SK-N-SH (cell line): ENCODE measurements at regions not wholly inside any gene's neighbourhood (a gene's known extent, or its start where the extent isn't known, plus 50 kb on each side); places are given as distances from the start of the nearest gene placed in this dataset.

Source experiments
- CTCF ChIA-PET: fragments of 300-600, 350-600 bp; formaldehyde crosslinking; extraction: SDS; loops from one replicate; lab custom pipeline; 2021; lab: Yijun Ruan, JAX
- POLR2A ChIA-PET: fragments of 350-600 bp; sonication (Branson Sonifier 250); formaldehyde crosslinking; extraction: SDS; loops from one replicate; lab custom pipeline; 2020; ENCODE audit warnings: antibody characterized with exemption, inconsistent platforms; lab: Yijun Ruan, JAX
- DNase-seq: peaks from one replicate; pipeline ENCODE4 v3.0.0; 2012
- H2AFZ ChIP-seq: fragments of 200-600 bp; sonication (generic); 2 replicates; pipeline ENCODE4 v1.8.1; 2016; ENCODE audit warnings: antibody characterized with exemption, mild to moderate bottlenecking, low read depth
- H3F3A ChIP-seq: fragments of 200-600 bp; sonication (generic); replicated peaks from 2 replicates; pipeline ENCODE3; 2016; ENCODE audit warnings: antibody characterized with exemption, mild to moderate bottlenecking; ENCODE audit not compliant: insufficient read depth
- H3K27ac ChIP-seq, 2 experiments: fragments of 200-500 bp in 1 of 2; fragments of 200-600 bp in 1 of 2; sonication (Bioruptor generic) in 1 of 2; sonication (generic), shearing (Covaris generic) in 1 of 2; 2 replicates each; pipeline versions ENCODE4 v1.5.1 to v1.6.1; 2014 to 2016; ENCODE audit warnings: low read depth in 2 of 2, inconsistent platforms in 1 of 2, low read length in 1 of 2, mild to moderate bottlenecking in 1 of 2, mixed read lengths in 1 of 2
- H3K27me3 ChIP-seq: fragments of 200-600 bp; sonication (generic), shearing (Covaris generic); 2 replicates; pipeline ENCODE4 v1.6.1; 2016; ENCODE audit warnings: mixed run types; ENCODE audit not compliant: insufficient read depth
- H3K36me3 ChIP-seq, 2 experiments: fragments of 200-500 bp in 1 of 2; fragments of 200-600 bp in 1 of 2; sonication (Bioruptor generic) in 1 of 2; sonication (generic) in 1 of 2; replicated peaks in 1 of 2; 2 replicates each; pipeline versions ENCODE3 to v1.5.1; 2014 to 2016; ENCODE audit warnings: low read length in 1 of 2, mild to moderate bottlenecking in 1 of 2; ENCODE audit not compliant: insufficient read depth in 2 of 2, control insufficient read depth in 1 of 2
- H3K4me1 ChIP-seq, 2 experiments: fragments of 200-500 bp in 1 of 2; fragments of 200-600 bp in 1 of 2; sonication (Bioruptor generic) in 1 of 2; sonication (generic), shearing (Covaris generic) in 1 of 2; 2 replicates each; pipeline versions ENCODE4 v1.5.1 to v1.6.1; 2014 to 2016; ENCODE audit warnings: low read depth in 1 of 2, low read length in 1 of 2, mixed run types in 1 of 2; ENCODE audit not compliant: insufficient read depth in 2 of 2, control insufficient read depth in 1 of 2
- H3K4me2 ChIP-seq: fragments of 200-600 bp; sonication (generic), shearing (Covaris generic); 2 replicates; pipeline ENCODE4 v1.6.1; 2017; ENCODE audit warnings: mixed run types
- H3K4me3 ChIP-seq, 2 experiments: fragments of 200-500 bp in 1 of 2; fragments of 200-600 bp in 1 of 2; sonication (Bioruptor generic) in 1 of 2; sonication (generic), shearing (Covaris generic) in 1 of 2; 2 replicates each; pipeline versions ENCODE4 v1.5.1 to v1.8.1; 2014 to 2016; ENCODE audit warnings: low read depth in 2 of 2, inconsistent platforms in 1 of 2, low read length in 1 of 2, mild to moderate bottlenecking in 1 of 2, mixed read lengths in 1 of 2, moderate library complexity in 1 of 2
- H3K79me2 ChIP-seq: fragments of 200-600 bp; sonication (generic); 2 replicates; pipeline ENCODE4 v1.8.1; 2017; ENCODE audit warnings: mild to moderate bottlenecking; ENCODE audit not compliant: insufficient read depth
- H3K9ac ChIP-seq: fragments of 200-600 bp; sonication (generic); 2 replicates; pipeline ENCODE4 v1.6.1; 2017; ENCODE audit warnings: mixed run types
- H3K9me2 ChIP-seq: fragments of 200-600 bp; sonication (generic); 2 replicates; pipeline ENCODE4 v1.6.1; 2017; ENCODE audit warnings: mixed run types
- H3K9me3 ChIP-seq: fragments of 200-600 bp; sonication (generic); 2 replicates; pipeline ENCODE4 v1.6.1; 2017; ENCODE audit warnings: mixed run types, mild to moderate bottlenecking, moderate library complexity
- H4K20me1 ChIP-seq: fragments of 200-600 bp; sonication (generic); 2 replicates; pipeline ENCODE4 v1.6.1; 2017; ENCODE audit warnings: mild to moderate bottlenecking, mixed run types; ENCODE audit not compliant: insufficient read depth
- CHD2 ChIP-seq: fragments of 150-350 bp; IDR thresholded peaks from 2 replicates; pipeline ENCODE4 v1.6.1; 2018; ENCODE audit warnings: low read length; ENCODE audit not compliant: partially characterized antibody
- EZH2phosphoT487 ChIP-seq: fragments of 200-600 bp; sonication (generic); IDR thresholded peaks from 2 replicates; pipeline ENCODE4 v1.6.1; 2017; ENCODE audit warnings: low read depth, mixed run types, mild to moderate bottlenecking, antibody characterized with exemption, moderate library complexity, borderline replicate concordance
- FOXJ3 ChIP-seq: sonication (generic); formaldehyde crosslinking; IDR thresholded peaks from 2 replicates; pipeline ENCODE4 v1.5.1; 2020; ENCODE audit warnings: mild to moderate bottlenecking, missing genetic modification reagents
- GABPA ChIP-seq: IDR thresholded peaks from 2 replicates; pipeline ENCODE4 v1.4.0; 2012; ENCODE audit warnings: low read depth, mild to moderate bottlenecking
- JUND ChIP-seq: IDR thresholded peaks from 2 replicates; pipeline ENCODE4 v1.4.0; 2012
- MEF2A ChIP-seq: IDR thresholded peaks from 2 replicates; pipeline ENCODE4 v1.4.0; 2012; ENCODE audit warnings: low read depth, borderline replicate concordance
- POLR2AphosphoS5 ChIP-seq: IDR thresholded peaks from 2 replicates; pipeline ENCODE4 v1.6.1; 2012; ENCODE audit warnings: low read depth, low read length
- RAD21 ChIP-seq: IDR thresholded peaks from 2 replicates; pipeline ENCODE4 v1.6.1; 2012; ENCODE audit warnings: mild to moderate bottlenecking, low read length
- RXRA ChIP-seq: IDR thresholded peaks from 2 replicates; pipeline ENCODE4 v1.4.0; 2012; ENCODE audit warnings: low read depth, mild to moderate bottlenecking, borderline replicate concordance
- TAF1 ChIP-seq: IDR thresholded peaks from 2 replicates; pipeline ENCODE4 v1.6.1; 2012; ENCODE audit warnings: low read depth, mild to moderate bottlenecking, low read length, moderate library complexity, borderline replicate concordance
- TEAD4 ChIP-seq: IDR thresholded peaks from 2 replicates; pipeline ENCODE4 v1.4.0; 2012; ENCODE audit warnings: mild to moderate bottlenecking, borderline replicate concordance; ENCODE audit not compliant: insufficient read depth
- YY1 ChIP-seq: IDR thresholded peaks from 2 replicates; pipeline ENCODE4 v1.4.0; 2012; ENCODE audit warnings: low read depth, mild to moderate bottlenecking
- WGBS: methylation state at CpG from one replicate; pipeline ENCODE4 v1.1.6; 2017; ENCODE audit warnings: low lambda C conversion rate; 5-methylcytosine and 5-hydroxymethylcytosine counted together
- TF ChIP-seq, protein P1 (sequence below): IDR thresholded peaks from 2 replicates; pipeline ENCODE4 v1.4.0; 2012; ENCODE audit warnings: low read depth, borderline replicate concordance
- TF ChIP-seq, protein P2 (sequence below): fragments of 150-350 bp; IDR thresholded peaks from 2 replicates; pipeline ENCODE4 v1.6.1; 2017; ENCODE audit warnings: antibody characterized with exemption, low read length, low read depth, borderline replicate concordance
- TF ChIP-seq, protein P3 (sequence below): IDR thresholded peaks from 2 replicates; pipeline ENCODE4 v1.6.1; 2012; ENCODE audit warnings: mild to moderate bottlenecking, low read depth, low read length, moderate library complexity

DNA sequence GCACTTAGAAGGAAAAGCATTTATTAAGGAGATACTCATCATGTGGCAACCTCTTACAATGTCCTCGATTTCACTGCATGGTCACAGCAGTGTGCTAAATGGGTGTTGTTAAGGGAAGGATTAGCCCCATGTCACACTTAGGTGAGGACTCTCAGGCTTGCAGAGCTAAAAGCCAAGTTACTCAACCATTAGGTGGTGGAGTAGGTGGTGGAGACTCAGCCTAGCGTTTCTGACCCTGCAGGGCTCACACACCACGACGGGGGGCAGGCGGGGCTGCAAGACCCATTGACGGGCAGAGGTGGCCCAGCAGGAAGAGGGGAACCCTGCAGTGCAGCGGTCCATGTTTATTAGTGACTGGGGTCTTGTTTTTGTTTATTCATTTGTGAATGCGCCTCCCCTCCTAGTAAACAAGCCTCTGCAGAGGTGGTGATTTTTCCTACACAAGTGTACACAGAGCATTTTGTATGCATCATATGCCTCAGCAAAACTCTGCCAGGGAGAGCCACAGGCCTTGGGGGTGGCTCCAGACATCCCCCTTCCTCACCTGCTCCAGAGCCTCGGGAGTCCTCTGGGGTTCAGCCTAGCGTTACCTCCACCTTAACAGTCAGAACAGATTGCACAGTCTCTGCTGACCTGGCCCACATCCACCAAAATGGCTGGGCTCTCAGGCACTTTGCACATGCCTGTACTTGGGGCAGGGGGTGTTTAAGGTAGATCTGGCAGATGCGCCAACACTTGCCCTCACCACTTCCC, 216.7 kb downstream of the C16orf95 start (continued):
- TF ChIP-seq, protein P1, sequence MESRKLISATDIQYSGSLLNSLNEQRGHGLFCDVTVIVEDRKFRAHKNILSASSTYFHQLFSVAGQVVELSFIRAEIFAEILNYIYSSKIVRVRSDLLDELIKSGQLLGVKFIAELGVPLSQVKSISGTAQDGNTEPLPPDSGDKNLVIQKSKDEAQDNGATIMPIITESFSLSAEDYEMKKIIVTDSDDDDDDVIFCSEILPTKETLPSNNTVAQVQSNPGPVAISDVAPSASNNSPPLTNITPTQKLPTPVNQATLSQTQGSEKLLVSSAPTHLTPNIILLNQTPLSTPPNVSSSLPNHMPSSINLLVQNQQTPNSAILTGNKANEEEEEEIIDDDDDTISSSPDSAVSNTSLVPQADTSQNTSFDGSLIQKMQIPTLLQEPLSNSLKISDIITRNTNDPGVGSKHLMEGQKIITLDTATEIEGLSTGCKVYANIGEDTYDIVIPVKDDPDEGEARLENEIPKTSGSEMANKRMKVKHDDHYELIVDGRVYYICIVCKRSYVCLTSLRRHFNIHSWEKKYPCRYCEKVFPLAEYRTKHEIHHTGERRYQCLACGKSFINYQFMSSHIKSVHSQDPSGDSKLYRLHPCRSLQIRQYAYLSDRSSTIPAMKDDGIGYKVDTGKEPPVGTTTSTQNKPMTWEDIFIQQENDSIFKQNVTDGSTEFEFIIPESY = no peak
- TF ChIP-seq, protein P2, sequence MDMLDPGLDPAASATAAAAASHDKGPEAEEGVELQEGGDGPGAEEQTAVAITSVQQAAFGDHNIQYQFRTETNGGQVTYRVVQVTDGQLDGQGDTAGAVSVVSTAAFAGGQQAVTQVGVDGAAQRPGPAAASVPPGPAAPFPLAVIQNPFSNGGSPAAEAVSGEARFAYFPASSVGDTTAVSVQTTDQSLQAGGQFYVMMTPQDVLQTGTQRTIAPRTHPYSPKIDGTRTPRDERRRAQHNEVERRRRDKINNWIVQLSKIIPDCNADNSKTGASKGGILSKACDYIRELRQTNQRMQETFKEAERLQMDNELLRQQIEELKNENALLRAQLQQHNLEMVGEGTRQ = no peak

DNA sequence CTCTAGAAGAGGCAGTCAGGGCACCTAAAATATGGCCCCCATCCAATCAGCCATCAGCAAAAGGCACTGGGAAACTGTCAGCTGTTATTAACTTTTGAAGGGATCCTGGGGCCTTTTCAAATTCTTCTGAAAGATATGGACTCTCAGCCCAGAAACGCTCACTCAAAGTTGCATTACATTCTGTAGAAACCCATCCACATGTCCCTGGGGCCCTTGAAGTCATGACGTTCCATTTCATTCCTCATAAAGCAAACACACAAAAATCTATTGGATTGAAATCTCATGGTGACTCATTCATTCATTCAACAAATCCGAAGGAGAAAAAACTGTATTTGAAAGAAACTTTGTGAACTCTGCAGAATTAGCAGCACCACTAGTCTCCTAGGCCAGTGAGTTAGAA, 215.3 kb downstream of the C16orf95 start:
- Histone ChIP-seq H3K79me2 (no peaks in the 10 kb centered on the region), H3K27ac (no peak overlapping the region), H3F3A (no peaks in the 10 kb centered on the region), H3K36me3 (no peaks in the 10 kb centered on the region), H4K20me1 (no peaks in the 10 kb centered on the region), H3K9me2 (no peaks in the 10 kb centered on the region), H3K4me3 (no peak overlapping the region), H3K4me1 (no peaks in the 10 kb centered on the region), H3K4me2 (no peak overlapping the region), H3K9ac (no peak overlapping the region), H2AFZ (no peak overlapping the region), H3K27me3 (peaks cover 43% of the 10 kb centered on the region), H3K9me3 (no peaks in the 10 kb centered on the region)
- CTCF ChIA-PET = interaction anchor here (0.6 kb wide), 1 partner anchor 39 kb away, joined by 3 read pairs; no protein-coding TSS in a partner anchor
- POLR2A ChIA-PET = no interaction called here
- 0% methylated on average over 3 of the region's 3 CpGs for WGBS
- TF ChIP-seq CHD2 (no peak), MEF2A (no peak), YY1 (no peak), POLR2AphosphoS5 (no peak), RAD21 (no peak), TEAD4 (no peak), TAF1 (no peak), GABPA (no peak), EZH2phosphoT487 (no peak), RXRA (no peak), JUND (no peak), FOXJ3 (no peak)
- TF ChIP-seq, protein P3, sequence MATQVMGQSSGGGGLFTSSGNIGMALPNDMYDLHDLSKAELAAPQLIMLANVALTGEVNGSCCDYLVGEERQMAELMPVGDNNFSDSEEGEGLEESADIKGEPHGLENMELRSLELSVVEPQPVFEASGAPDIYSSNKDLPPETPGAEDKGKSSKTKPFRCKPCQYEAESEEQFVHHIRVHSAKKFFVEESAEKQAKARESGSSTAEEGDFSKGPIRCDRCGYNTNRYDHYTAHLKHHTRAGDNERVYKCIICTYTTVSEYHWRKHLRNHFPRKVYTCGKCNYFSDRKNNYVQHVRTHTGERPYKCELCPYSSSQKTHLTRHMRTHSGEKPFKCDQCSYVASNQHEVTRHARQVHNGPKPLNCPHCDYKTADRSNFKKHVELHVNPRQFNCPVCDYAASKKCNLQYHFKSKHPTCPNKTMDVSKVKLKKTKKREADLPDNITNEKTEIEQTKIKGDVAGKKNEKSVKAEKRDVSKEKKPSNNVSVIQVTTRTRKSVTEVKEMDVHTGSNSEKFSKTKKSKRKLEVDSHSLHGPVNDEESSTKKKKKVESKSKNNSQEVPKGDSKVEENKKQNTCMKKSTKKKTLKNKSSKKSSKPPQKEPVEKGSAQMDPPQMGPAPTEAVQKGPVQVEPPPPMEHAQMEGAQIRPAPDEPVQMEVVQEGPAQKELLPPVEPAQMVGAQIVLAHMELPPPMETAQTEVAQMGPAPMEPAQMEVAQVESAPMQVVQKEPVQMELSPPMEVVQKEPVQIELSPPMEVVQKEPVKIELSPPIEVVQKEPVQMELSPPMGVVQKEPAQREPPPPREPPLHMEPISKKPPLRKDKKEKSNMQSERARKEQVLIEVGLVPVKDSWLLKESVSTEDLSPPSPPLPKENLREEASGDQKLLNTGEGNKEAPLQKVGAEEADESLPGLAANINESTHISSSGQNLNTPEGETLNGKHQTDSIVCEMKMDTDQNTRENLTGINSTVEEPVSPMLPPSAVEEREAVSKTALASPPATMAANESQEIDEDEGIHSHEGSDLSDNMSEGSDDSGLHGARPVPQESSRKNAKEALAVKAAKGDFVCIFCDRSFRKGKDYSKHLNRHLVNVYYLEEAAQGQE = no peak
- no peak for DNase-seq
